Cardiac fibroblast (primary cell): ENCODE measurements at regions not wholly inside any gene's neighbourhood (a gene's known extent, or its start where the extent isn't known, plus 50 kb on each side); places are given as distances from the start of the nearest gene placed in this dataset.
A peak's percentile ranks its signal among the peaks of the same experiment; 100 is the strongest.

Experiments
- DNase-seq, 2 donors: peaks; one replicate each; pipeline versions ENCODE4 v3.0.0 to v3.0.0-alpha.2; 2010; ENCODE audit warnings: low read depth in 2 of 2
- H3K4me3 ChIP-seq, 2 donors: replicated peaks in 1 of 2; 1 replicate in 1 of 2; 2 replicates in 1 of 2; pipeline ENCODE4 v1.5.1; 2011; ENCODE audit warnings: low read depth in 2 of 2, low read length in 2 of 2, mild to moderate bottlenecking in 2 of 2, moderate library complexity in 1 of 2
- TF ChIP-seq, protein P1 (sequence below): IDR thresholded peaks from one replicate; pipeline ENCODE4 v1.5.1; 2011; ENCODE audit warnings: low read depth, mild to moderate bottlenecking, low read length, inconsistent platforms

DNA sequence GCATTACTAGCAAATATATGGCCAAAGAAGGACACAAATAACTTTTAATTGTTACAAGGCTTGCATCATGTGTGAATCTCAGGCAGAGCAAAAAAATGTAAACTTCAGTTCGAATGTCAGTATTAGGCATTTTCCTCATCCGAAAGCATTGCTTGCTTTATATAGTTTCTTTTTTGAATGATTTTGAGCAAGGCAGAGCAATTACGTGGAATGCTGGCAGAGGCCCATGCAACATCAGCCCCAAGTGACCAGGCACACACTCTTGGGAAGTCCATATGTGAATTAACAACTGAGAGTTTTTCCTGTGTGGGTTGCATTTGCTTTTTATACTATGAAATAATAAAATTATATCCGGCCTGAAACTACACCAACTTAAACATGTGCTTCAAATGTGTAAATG, 274.8 kb downstream of the PTPRC start:
- TF ChIP-seq, protein P1, sequence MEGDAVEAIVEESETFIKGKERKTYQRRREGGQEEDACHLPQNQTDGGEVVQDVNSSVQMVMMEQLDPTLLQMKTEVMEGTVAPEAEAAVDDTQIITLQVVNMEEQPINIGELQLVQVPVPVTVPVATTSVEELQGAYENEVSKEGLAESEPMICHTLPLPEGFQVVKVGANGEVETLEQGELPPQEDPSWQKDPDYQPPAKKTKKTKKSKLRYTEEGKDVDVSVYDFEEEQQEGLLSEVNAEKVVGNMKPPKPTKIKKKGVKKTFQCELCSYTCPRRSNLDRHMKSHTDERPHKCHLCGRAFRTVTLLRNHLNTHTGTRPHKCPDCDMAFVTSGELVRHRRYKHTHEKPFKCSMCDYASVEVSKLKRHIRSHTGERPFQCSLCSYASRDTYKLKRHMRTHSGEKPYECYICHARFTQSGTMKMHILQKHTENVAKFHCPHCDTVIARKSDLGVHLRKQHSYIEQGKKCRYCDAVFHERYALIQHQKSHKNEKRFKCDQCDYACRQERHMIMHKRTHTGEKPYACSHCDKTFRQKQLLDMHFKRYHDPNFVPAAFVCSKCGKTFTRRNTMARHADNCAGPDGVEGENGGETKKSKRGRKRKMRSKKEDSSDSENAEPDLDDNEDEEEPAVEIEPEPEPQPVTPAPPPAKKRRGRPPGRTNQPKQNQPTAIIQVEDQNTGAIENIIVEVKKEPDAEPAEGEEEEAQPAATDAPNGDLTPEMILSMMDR: no peak
- no peak overlapping the region for H3K4me3 ChIP-seq
- DNase-seq: peak; percentile 74 to 76

DNA sequence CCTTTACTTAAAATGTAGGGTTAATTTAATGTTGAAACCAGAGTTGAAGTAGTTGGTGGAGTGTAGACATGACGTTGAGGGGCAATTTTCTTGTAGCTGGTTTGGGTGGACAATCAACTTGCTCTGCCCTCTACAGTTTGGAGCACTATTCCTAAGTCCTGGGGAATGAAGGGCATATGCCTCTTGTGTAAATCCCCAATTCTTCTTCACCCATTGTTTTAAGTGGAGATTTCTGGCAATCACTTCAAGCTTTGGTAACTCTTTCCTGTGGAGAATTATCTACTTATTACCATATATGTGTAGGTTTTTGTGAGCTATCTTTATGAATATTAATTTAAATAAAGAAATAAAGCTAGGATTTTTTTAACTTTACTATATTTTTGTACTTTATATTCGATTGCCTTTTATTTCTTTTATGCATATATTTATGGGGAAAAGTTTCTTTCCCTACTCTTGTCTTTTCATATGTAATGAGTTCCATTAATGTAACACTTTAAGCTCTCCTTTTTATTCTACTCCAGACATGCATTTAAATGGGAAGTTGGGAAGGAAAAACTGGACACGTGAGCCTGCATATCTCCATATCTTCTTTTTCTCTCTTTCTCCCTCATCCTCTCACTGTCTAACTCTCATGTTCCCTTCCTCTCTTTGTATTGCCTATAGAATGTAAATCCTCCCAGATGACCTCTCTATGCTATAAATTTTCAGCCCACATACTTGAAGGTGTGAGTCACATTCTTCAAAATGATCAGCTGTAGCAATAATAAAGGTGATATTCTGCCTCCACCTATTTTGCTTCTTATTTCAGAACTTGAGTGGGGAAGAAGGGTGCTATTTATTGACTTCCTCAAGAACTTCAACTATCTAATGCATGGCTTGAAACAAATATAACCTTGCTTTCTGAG, 276.7 kb downstream of the PTPRC start:
- H3K4me3 ChIP-seq: no peak overlapping the region
- TF ChIP-seq, protein P1: no peak
- DNase-seq: no peak

DNA sequence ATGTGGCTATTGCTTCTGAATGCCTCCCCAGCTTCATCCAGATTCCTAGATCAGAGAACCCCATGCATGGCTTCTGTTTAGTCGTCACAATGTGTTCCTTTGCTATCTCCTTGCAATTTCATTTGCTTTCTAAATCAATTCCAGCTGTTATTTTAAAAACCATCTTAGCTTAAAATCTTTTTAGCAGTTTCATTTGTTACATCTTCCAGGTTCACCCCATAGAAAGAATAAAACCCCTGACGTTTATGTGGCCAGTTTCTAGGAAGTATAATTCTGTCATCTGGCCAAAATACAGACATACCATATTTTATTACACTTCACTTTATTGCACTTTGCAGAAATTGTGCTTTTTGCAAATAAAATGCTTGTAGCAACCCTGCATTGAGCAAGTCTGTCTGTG, 278.4 kb downstream of the PTPRC start:
- DNase-seq: no peak
- no peak overlapping the region for H3K4me3 ChIP-seq
- TF ChIP-seq, protein P1: no peak

DNA sequence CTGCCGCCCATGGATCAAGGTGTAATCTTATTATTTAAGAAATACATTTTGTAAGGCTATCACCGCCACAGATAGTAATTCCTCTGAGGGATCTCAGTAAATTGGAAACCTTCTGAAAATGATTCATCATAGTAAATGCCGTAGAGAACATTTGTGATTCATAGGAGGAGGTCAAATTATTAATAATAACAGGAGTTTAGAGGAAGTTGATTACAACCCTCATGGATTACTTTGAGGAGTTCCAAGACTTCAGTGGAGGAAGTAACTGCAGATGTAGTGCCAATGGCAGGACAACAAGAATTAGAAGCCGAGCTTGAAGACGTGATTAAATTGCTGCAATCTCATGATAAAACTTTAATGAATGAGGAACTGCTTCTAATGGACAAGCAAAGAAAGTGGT, 280.1 kb downstream of the PTPRC start:
- TF ChIP-seq, protein P1: no peak
- DNase-seq: peak in 1 of 2 donors; percentile 70
- H3K4me3 ChIP-seq: no peak overlapping the region

DNA sequence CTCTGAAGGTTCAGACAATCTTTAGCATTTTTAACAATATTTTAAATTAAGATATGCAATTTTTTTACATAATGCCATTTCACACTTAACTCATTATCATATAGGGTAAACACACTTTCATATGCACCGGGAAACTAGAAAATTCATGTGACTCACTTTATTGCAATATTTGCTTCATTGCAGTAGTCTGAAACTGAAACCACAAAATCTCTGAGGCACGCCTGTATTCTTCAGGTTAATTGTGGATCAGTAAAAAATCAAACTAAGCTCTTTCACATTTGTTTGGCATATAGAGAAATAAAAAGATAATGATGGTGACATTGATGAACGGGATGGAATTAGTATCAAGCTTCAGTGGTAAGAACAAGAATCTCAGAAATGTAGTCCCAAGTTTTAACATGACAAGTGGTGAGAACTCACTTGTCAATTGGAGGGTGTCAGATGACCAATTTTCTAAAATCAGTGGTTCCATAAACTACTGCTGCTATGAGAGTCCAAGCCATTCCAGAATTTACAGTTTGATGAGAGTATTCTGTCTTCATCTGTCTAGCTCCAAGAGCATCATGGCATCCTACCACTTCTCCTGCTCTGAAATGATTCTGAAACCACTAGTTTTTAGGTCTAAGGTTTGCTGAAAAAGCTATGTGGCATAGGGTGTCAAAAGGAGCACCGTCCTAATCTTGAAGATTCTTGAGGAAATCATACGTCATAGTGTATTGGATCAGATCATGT, 281.0 kb downstream of the PTPRC start:
- no peak overlapping the region for H3K4me3 ChIP-seq
- DNase-seq: peak in 1 of 2 donors; percentile 60
- TF ChIP-seq, protein P1: no peak

DNA sequence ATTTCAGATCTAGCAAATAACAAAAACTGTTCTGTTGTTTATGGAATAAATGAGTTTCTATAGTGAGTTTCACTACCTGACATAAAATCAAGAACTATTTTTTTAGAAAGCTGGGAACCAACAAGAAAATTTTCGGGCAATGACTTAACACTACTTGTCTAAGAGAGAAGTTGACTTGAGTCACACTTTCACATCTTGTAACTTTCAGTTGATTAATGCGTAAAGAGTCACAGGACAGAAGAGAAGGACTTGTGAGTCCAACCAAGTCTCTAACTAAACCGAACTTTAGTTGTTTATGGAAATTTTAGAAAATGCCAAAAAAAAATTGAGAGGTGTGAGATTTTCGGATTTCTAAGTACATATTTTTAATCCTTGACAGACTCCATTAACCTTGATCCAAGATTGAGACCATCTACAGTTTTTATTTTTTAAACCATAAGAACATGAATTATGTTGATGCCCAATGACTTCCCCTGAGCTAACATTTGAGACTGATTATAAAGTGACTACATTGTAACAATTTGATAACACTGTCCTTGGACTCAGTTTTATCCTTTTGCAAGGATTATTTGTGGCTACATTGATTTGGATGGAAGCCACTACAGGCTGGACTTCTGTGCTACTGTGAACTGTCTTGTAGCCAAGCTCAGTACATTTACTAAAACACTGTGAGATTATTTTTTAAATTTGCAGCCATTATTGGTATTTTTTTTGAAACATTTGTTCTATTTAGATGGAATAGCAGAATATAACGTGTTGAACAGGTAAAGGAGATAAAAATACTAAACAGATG, 284.0 kb downstream of the PTPRC start:
- no peak overlapping the region for H3K4me3 ChIP-seq
- TF ChIP-seq, protein P1: no peak
- no peak for DNase-seq
